WTC11 (cell line): ENCODE measurements at regions not wholly inside any gene's neighbourhood (a gene's known extent, or its start where the extent isn't known, plus 50 kb on each side); places are given as distances from the start of the nearest gene placed in this dataset.

Experiments used
- ATAC-seq: fragments of 200-7000 bp; cut with Tn5 transposase; 2 replicates; pipeline ENCODE4 v1.10.0; 2021; ENCODE audit warnings: mild to moderate bottlenecking, moderate library complexity
- CTCF ChIA-PET: fragments of 300-600 bp; sonication (Branson Sonifier 250); formaldehyde crosslinking; loops from one replicate; lab custom pipeline; 2021; ENCODE audit warnings: antibody characterized with exemption; lab: Charles Lee
- POLR2A ChIA-PET: fragments of 350-600 bp; sonication (Branson Sonifier 250); formaldehyde crosslinking; loops from one replicate; lab custom pipeline; 2021; ENCODE audit warnings: antibody characterized with exemption; lab: Charles Lee
- DNase-seq: peaks from one replicate; pipeline ENCODE4 v3.0.0; 2021; ENCODE audit warnings: low spot score
- H3K27ac Mint-ChIP-seq: 2 replicates; pipeline ENCODE4 v1.8.0; 2021; ENCODE audit warnings: mixed read lengths
- H3K27me3 Mint-ChIP-seq: 2 replicates; pipeline ENCODE4 v1.8.0; 2021; ENCODE audit warnings: low read depth, mild to moderate bottlenecking, moderate library complexity, mixed read lengths
- H3K36me3 Mint-ChIP-seq: 2 replicates; pipeline ENCODE4 v1.8.0; 2021; ENCODE audit warnings: mixed read lengths
- H3K4me1 Mint-ChIP-seq: 2 replicates; pipeline ENCODE4 v1.8.0; 2022; ENCODE audit warnings: mixed read lengths
- H3K4me3 Mint-ChIP-seq: 2 replicates; pipeline ENCODE4 v1.8.0; 2021; ENCODE audit warnings: mild to moderate bottlenecking, moderate library complexity, mixed read lengths
- H3K9me3 Mint-ChIP-seq: 2 replicates; pipeline ENCODE4 v1.8.0; 2021; ENCODE audit warnings: mixed read lengths
- ATF3 ChIP-seq: sonication (generic); formaldehyde crosslinking; conservative IDR thresholded peaks from 2 replicates; pipeline ENCODE4 v1.8.1; 2022; ENCODE audit warnings: mild to moderate bottlenecking, missing genetic modification reagents
- CDX4 ChIP-seq: fragments of 250-450 bp; sonication (Bioruptor Pico); IDR thresholded peaks from 2 replicates; pipeline ENCODE4 v1.9.0; 2021; ENCODE audit warnings: moderate library complexity, mild to moderate bottlenecking, inconsistent platforms, borderline replicate concordance
- E2F5 ChIP-seq: sonication (generic); formaldehyde crosslinking; IDR thresholded peaks from 2 replicates; pipeline ENCODE4 v1.8.1; 2022; ENCODE audit warnings: mild to moderate bottlenecking, moderate library complexity, missing genetic modification reagents
- EMX1 ChIP-seq: fragments of 250-450 bp; sonication (Bioruptor Pico); IDR thresholded peaks from 2 replicates; pipeline ENCODE4 v1.8.0; 2021; ENCODE audit warnings: mild to moderate bottlenecking
- ESRRA ChIP-seq: sonication (generic); formaldehyde crosslinking; IDR thresholded peaks from 2 replicates; pipeline ENCODE4 v1.8.1; 2022; ENCODE audit warnings: mild to moderate bottlenecking, missing genetic modification reagents, borderline replicate concordance
- FOXK1 ChIP-seq: sonication (generic); formaldehyde crosslinking; IDR thresholded peaks from 2 replicates; pipeline ENCODE4 v1.8.0; 2022; ENCODE audit warnings: mild to moderate bottlenecking, moderate library complexity, missing genetic modification reagents
- FOXP1 ChIP-seq: sonication (generic); formaldehyde crosslinking; IDR thresholded peaks from 2 replicates; pipeline ENCODE4 v1.8.0; 2022; ENCODE audit warnings: missing genetic modification reagents, mild to moderate bottlenecking, moderate library complexity, borderline replicate concordance
- IRF2 ChIP-seq: sonication (generic); formaldehyde crosslinking; IDR thresholded peaks from 2 replicates; pipeline ENCODE4 v1.8.0; 2022; ENCODE audit warnings: low read depth, missing genetic modification reagents, borderline replicate concordance
- MAX ChIP-seq: sonication (generic); formaldehyde crosslinking; IDR thresholded peaks from 2 replicates; pipeline ENCODE4 v1.8.0; 2022; ENCODE audit warnings: mild to moderate bottlenecking, missing genetic modification reagents
- NFE2L1 ChIP-seq: sonication (generic); formaldehyde crosslinking; IDR thresholded peaks from 2 replicates; pipeline ENCODE4 v1.8.1; 2023; ENCODE audit warnings: missing genetic modification reagents
- NR3C1 ChIP-seq: sonication (generic); formaldehyde crosslinking; conservative IDR thresholded peaks from 2 replicates; pipeline ENCODE4 v1.8.1; 2023; ENCODE audit warnings: low read depth, mild to moderate bottlenecking, missing genetic modification reagents
- PRDM15 ChIP-seq: sonication (generic); formaldehyde crosslinking; IDR thresholded peaks from 2 replicates; pipeline ENCODE4 v1.8.0; 2022; ENCODE audit warnings: missing genetic modification reagents
- PRRX2 ChIP-seq: fragments of 250-450 bp; sonication (Bioruptor Pico); IDR thresholded peaks from 2 replicates; pipeline ENCODE4 v1.8.0; 2021; ENCODE audit warnings: mild to moderate bottlenecking
- SMAD3 ChIP-seq: sonication (generic); formaldehyde crosslinking; IDR thresholded peaks from 2 replicates; pipeline ENCODE4 v1.8.0; 2022; ENCODE audit warnings: missing genetic modification reagents, mild to moderate bottlenecking, borderline replicate concordance
- ZNF232 ChIP-seq: sonication (generic); formaldehyde crosslinking; IDR thresholded peaks from 2 replicates; pipeline ENCODE4 v1.8.0; 2022; ENCODE audit warnings: mild to moderate bottlenecking, missing genetic modification reagents
- ZNF423 ChIP-seq: fragments of 250-450 bp; sonication (Bioruptor Pico); IDR thresholded peaks from 2 replicates; pipeline ENCODE4 v2.1.2; 2022; ENCODE audit warnings: mild to moderate bottlenecking, moderate library complexity
- ZNF425 ChIP-seq: fragments of 250-450 bp; sonication (Bioruptor Pico); conservative IDR thresholded peaks from 2 replicates; pipeline ENCODE4 v1.9.0; 2021; ENCODE audit warnings: mild to moderate bottlenecking
- ZNF532 ChIP-seq: fragments of 250-450 bp; sonication (Bioruptor Pico); IDR thresholded peaks from 2 replicates; pipeline ENCODE4 v1.9.0; 2021; ENCODE audit warnings: mild to moderate bottlenecking, borderline replicate concordance

GRCh38 chr4:14924812-14925344, 77.4 kb upstream of the CPEB2 start:
- Mint-ChIP-seq H3K9me3 (peaks cover 5% of the 10 kb centered on the region; the same call in 1 of the 2 replicates), H3K36me3 (no peaks in the 10 kb centered on the region), H3K27me3 (no peaks in the 10 kb centered on the region), H3K4me3 (no peak overlapping the region), H3K27ac (no peak overlapping the region), H3K4me1 (peaks cover 7% of the 10 kb centered on the region)
- CTCF ChIA-PET, result no interaction called here
- no peak for ATAC-seq
- no peak for DNase-seq
- POLR2A ChIA-PET, result no interaction called here
- TF ChIP-seq NR3C1 (CRISPR knock-in tag), result no peak
- no peak for TF ChIP-seq IRF2

- ATAC-seq (no peak), DNase-seq (no peak)
- POLR2A ChIA-PET, result no interaction called here
- Mint-ChIP-seq H3K9me3 (no peaks in the 10 kb centered on the region), H3K4me1 (peaks cover 7% of the 10 kb centered on the region), H3K27ac (no peak overlapping the region), H3K36me3 (no peaks in the 10 kb centered on the region), H3K27me3 (no peaks in the 10 kb centered on the region), H3K4me3 (no peak overlapping the region)
- CTCF ChIA-PET, result no interaction called here
- no peak for TF ChIP-seq FOXP1 (CRISPR knock-in tag)
- TF ChIP-seq EMX1 (CRISPR knock-in tag), result no peak
- no peak for TF ChIP-seq SMAD3 (CRISPR knock-in tag)
- TF ChIP-seq PRRX2 (CRISPR knock-in tag), result no peak
- no peak for TF ChIP-seq ATF3
- no peak for TF ChIP-seq ZNF232
- TF ChIP-seq PRDM15 (CRISPR knock-in tag), result no peak
- no peak for TF ChIP-seq CDX4 (CRISPR knock-in tag)
- TF ChIP-seq FOXK1 (CRISPR knock-in tag), result no peak
- TF ChIP-seq MAX (CRISPR knock-in tag), result no peak
- TF ChIP-seq ZNF532 (CRISPR knock-in tag), result no peak
- no peak for TF ChIP-seq ESRRA (CRISPR knock-in tag)
- TF ChIP-seq ZNF425 (CRISPR knock-in tag), result no peak
- no peak for TF ChIP-seq NFE2L1 (CRISPR knock-in tag)
- TF ChIP-seq E2F5 (CRISPR knock-in tag), result no peak
- no peak for TF ChIP-seq ZNF423 (CRISPR knock-in tag)
Observed at GRCh38 chr4:14925471-14925870, 76.8 kb upstream of the CPEB2 start.
